Osteocyte (in vitro differentiated cells): ENCODE measurements at regions not wholly inside any gene's neighbourhood (a gene's known extent, or its start where the extent isn't known, plus 50 kb on each side); places are given as distances from the start of the nearest gene placed in this dataset.

Experiments used
- DNase-seq: peaks from one replicate; pipeline ENCODE4 v3.0.0; 2021; ENCODE audit warnings: mixed read lengths; ENCODE audit not compliant: unreplicated experiment; ENCODE audit errors: extremely low spot score
- H3K27ac Mint-ChIP-seq: one replicate; pipeline ENCODE4 v1.8.0; 2021; ENCODE audit warnings: mild to moderate bottlenecking, mixed read lengths; ENCODE audit not compliant: unreplicated experiment
- H3K27me3 Mint-ChIP-seq: one replicate; pipeline ENCODE4 v1.8.0; 2021; ENCODE audit warnings: mixed read lengths; ENCODE audit not compliant: unreplicated experiment
- H3K36me3 Mint-ChIP-seq: one replicate; pipeline ENCODE4 v1.8.0; 2021; ENCODE audit warnings: mixed read lengths; ENCODE audit not compliant: unreplicated experiment
- H3K4me1 Mint-ChIP-seq: one replicate; pipeline ENCODE4 v1.8.0; 2021; ENCODE audit warnings: mixed read lengths; ENCODE audit not compliant: unreplicated experiment
- H3K4me3 Mint-ChIP-seq: one replicate; pipeline ENCODE4 v1.8.0; 2021; ENCODE audit warnings: mild to moderate bottlenecking, moderate library complexity, mixed read lengths; ENCODE audit not compliant: unreplicated experiment
- H3K9me3 Mint-ChIP-seq: one replicate; pipeline ENCODE4 v1.8.0; 2021; ENCODE audit warnings: mixed read lengths; ENCODE audit not compliant: unreplicated experiment
- CTCF ChIP-seq: fragments of 200-600 bp; sonication (generic); IDR thresholded peaks from 2 replicates; pipeline ENCODE4 v1.5.0; 2021; ENCODE audit warnings: antibody characterized with exemption, mild to moderate bottlenecking, moderate library complexity

GRCh38 chr3:95189348-95189747 is 1126.5 kb downstream of the NSUN3 start:
- DNase-seq = no peak
- Mint-ChIP-seq H3K36me3 (no peaks in the 10 kb centered on the region), H3K4me3 (no peak overlapping the region), H3K27me3 (no peaks in the 10 kb centered on the region), H3K9me3 (no peaks in the 10 kb centered on the region), H3K27ac (no peak overlapping the region), H3K4me1 (no peaks in the 10 kb centered on the region)
- TF ChIP-seq CTCF = no peak

DNA sequence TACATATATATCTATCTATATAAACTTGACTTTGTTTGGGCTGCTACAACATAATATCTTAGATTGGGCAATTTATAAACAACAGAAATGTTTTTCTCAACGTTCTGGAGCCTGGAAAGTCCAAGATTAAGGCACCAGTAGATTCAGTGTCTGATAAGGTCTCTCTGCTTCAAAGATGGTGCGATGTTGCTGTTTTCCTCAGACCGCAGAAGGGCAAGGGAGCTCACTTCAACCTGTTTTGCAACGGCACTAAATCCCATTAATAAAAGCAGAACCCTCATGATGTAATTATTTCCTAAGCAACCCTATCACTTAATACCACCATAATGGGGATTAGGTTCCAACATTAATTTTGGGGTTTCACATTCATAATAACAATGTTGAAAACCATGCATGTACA is 1134.8 kb downstream of the NSUN3 start:
- no peaks in the 10 kb centered on the region for H3K4me1 Mint-ChIP-seq
- H3K4me3 Mint-ChIP-seq = no peak overlapping the region
- no peaks in the 10 kb centered on the region for H3K27me3 Mint-ChIP-seq
- H3K27ac Mint-ChIP-seq = no peak overlapping the region
- TF ChIP-seq CTCF = no peak
- no peak for DNase-seq
- H3K36me3 Mint-ChIP-seq = no peaks in the 10 kb centered on the region
- no peaks in the 10 kb centered on the region for H3K9me3 Mint-ChIP-seq

- Mint-ChIP-seq H3K27me3 (no peaks in the 10 kb centered on the region), H3K4me1 (no peaks in the 10 kb centered on the region), H3K27ac (no peak overlapping the region), H3K9me3 (no peaks in the 10 kb centered on the region), H3K36me3 (no peaks in the 10 kb centered on the region), H3K4me3 (no peak overlapping the region)
- DNase-seq = no peak
- no peak for TF ChIP-seq CTCF
Measured at GRCh38 chr3:95200384-95200783, 1137.5 kb downstream of the NSUN3 start.

DNA sequence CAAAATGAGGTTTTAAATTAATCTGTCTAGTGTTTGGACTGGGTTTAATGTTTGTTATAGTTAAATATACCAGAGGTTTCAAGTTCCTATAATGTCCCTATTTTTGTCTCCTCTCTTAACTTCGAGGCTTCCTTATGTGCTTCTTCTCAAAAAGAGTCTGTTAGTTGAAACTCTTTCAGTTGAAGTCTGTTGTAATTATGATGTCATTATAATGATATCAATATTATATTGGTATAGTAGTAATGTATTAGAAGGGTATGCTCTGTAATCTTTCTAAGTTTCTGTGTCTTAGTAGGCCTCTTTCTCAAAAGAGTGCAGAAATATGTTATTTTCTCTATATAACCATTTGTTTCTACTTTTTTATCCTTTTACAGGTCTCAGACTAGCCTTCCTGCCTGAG is 1148.0 kb downstream of the NSUN3 start:
- H3K27ac Mint-ChIP-seq = no peak overlapping the region
- no peaks in the 10 kb centered on the region for H3K4me1 Mint-ChIP-seq
- TF ChIP-seq CTCF = no peak
- DNase-seq = no peak
- no peaks in the 10 kb centered on the region for H3K27me3 Mint-ChIP-seq
- H3K9me3 Mint-ChIP-seq = peaks cover 7% of the 10 kb centered on the region
- H3K4me3 Mint-ChIP-seq = no peak overlapping the region
- H3K36me3 Mint-ChIP-seq = no peaks in the 10 kb centered on the region

- Mint-ChIP-seq H3K4me1 (no peaks in the 10 kb centered on the region), H3K27ac (no peak overlapping the region), H3K27me3 (no peaks in the 10 kb centered on the region), H3K36me3 (no peaks in the 10 kb centered on the region), H3K9me3 (peaks cover 7% of the 10 kb centered on the region), H3K4me3 (no peak overlapping the region)
- no peak for TF ChIP-seq CTCF
- no peak for DNase-seq
Measured at GRCh38 chr3:95212117-95212516, 1149.3 kb downstream of the NSUN3 start.
